Inferior parietal cortex (tissue), 1 donor: ENCODE measurements at regions not wholly inside any gene's neighbourhood (a gene's known extent, or its start where the extent isn't known, plus 50 kb on each side); places are given as distances from the start of the nearest gene placed in this dataset.
A peak's percentile ranks its signal among the peaks of the same experiment; 100 is the strongest.

ENCODE experiments used
- DNase-seq: peaks from one replicate; pipeline ENCODE4 v3.0.0-alpha.2; 2016; ENCODE audit errors: extremely low spot score

DNA sequence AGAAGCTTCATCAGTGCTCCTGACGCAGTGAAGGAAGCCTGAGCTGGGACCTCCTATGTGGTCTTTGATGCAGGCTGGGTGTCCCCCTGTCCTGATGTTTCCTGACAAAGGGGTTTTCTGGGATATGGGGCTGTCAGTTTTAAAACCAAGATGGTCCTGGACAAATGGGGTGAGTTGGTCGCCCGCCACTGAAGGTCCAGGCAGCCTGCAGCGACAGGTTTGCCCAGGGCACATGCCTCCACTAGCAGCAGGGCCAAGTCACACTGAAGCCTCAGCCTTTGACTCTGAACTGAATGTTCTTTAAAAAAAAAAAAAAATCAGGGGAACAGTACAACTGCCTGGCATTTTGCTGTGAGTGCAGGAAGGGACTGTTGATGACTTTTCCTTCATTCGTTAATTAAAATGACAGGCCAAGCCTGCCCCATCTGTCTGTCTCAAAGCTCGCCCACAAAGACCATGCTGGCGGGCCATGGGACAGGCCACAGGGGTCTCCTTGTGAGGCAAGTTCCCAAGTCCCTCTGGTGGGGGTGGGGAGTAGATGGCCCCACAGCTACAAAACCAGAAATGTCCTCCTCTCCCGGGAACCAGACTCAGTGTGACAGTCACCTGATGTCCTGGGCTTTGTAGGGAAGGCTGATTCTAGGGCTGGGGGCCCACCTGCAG is 274.8 kb downstream of the CTTN start:
- DNase-seq: no peak

DNA sequence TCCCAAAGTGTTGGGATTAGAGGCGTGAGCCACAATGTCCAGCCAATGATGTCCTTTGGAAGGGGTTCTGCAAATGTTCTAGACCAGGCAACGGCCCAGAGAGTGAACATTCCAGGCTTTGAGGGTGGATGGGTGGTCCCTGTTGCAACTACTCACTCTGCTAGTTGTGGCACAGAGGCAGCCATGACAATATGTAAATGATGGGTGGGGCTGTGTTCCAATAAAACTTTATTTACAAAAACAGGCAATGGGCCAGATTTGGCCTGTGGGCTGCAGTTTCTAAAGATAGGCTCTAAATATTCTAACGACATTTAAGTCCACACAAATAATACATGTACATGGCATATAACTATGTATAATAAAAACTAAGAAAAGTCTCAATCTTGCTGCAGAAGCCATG is 276.3 kb downstream of the CTTN start:
- no peak for DNase-seq

DNA sequence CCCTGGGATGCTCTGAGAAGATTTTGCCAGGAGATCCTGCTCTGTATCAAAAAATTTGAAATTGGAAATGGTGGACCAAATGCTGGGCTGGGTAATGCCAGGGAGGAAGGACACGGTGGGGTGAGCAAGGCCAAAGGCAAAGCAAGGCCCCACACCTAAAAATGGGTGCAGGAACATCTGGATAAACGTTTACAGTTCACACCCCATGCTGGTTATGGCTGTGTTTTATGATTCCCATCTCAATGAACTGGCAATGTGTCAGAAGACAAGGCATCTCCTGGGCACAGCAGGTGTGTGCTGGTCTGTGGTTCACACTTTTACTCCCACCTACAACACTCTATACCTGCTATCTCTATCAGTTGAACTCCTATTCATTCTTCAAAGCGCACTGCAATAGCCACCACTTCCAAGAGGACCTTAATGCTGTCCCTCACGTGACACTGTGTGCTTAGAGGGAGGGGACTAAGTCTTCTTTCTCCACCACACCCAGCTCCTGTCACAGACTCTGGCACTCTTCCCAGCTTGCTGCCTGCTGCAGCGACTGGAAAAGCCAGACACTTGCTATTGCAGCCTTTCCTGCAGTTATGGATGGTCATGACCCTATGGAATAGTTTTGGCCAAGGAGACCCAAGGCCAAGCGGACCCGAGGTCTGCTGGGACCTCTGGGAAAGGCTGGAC is 277.5 kb downstream of the CTTN start:
- DNase-seq: no peak

GRCh38 chr11:70677232-70677916 is 279.0 kb downstream of the CTTN start:
- DNase-seq: no peak

GRCh38 chr11:70678931-70679900 is 280.9 kb downstream of the CTTN start:
- DNase-seq: no peak

DNA sequence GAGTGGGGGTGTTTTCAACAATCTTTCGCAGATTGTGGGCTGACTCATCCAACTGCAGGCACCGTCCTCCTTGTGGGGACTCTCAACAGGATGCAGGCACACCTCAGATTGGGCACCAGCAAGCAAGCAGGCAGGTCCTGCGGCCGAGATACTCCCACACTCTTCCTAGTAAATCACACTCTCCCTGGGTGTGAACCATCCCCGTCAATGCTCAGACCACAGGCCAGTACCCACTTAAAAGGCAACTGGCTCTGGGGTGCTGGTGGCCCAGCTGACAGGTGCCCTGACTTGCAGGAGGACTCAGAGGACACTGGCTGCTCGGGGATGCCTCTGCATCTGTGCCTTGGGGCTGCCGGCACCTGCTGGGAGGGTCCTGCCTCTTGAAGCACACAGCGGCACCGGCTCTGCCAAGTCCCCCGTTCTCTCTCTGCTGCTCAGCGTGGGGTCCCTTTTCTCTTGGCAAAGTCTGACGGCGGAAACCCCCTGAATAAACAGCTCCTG is 282.5 kb downstream of the CTTN start:
- DNase-seq: no peak

DNA sequence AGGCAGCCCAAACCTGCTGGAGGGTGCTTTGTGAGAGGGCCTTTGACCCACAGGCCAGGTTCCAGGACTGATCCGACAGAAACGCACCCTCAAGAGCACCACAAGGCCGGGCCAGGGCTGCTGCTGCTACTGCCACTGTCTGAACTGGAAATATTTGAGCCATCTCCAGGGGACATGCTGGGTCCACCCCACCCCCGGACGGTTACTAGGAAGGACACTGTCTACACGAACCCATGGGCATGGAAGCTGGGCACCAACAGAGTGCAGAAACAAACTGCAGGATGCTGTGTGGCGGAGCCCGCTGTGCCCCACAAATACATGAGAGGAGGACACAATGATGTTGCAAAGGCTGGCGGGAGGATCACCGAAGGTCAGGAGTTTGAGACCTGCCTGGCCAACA is 283.7 kb downstream of the CTTN start:
- DNase-seq: no peak

- DNase-seq: no peak
Observed at GRCh38 chr11:70682760-70683159, 284.4 kb downstream of the CTTN start.

DNA sequence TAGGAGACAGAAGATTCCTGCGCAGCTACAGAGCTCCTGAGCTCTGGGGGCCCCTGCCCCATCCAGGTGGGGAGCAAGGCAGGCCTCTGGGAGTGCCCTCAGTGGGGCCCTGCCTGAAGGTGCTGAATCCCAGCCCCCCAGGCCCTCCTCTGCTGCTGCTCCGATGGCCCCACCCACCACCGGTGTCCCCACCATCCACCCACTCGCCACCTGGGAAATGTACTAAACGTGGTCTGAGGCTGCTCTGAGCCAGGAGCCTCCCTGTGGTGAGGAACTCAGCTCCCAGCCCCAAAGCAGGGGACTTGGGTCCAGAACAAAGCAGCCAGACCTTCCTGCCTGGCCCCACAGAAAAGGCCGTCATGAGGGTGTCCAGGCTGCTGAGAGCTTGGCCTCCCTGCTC is 289.4 kb downstream of the CTTN start:
- no peak for DNase-seq

- no peak for DNase-seq
Observed at GRCh38 chr11:70688142-70688541, 289.8 kb downstream of the CTTN start.

DNA sequence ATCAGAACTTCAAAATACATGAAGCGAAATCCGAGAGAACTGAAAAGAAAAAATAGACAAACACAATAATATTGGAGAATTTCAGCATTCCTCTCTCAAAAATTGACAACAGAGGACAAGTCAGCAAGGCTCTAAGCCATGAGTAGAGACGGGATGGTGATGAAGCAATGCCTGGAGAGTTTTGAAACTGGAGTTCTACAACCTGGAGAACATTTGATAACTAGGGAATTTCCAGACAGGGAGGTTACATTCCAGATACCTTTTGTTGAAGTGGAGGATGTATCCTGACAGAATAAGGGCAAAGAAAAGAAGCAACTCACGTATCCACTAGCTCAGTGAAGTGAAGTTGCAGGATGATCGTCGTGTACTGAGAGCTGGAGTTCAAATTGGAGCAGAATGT is 291.4 kb downstream of the CTTN start:
- DNase-seq: no peak

- DNase-seq: peak; percentile 25
Observed at GRCh38 chr11:70692131-70692530, 293.8 kb downstream of the CTTN start.

DNA sequence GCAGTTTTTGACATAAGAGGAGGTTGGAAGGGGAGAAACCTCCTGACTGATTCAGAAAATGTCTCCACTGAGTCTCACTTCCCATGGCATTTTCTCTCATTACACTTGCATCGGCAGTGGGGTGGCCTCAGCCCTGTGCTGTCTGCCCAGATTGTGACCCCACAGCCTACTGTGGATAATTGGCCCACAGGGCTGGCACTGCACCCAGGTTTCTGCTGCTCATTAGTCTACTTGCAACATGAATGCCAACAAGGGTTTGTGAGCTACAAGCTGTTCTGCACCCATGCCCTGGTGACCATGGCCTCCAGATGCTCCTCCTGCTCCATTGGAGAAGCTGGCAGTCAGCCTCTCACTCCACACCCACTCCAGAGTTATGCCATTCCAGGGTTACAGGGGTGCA is 296.0 kb downstream of the CTTN start:
- DNase-seq: no peak

DNA sequence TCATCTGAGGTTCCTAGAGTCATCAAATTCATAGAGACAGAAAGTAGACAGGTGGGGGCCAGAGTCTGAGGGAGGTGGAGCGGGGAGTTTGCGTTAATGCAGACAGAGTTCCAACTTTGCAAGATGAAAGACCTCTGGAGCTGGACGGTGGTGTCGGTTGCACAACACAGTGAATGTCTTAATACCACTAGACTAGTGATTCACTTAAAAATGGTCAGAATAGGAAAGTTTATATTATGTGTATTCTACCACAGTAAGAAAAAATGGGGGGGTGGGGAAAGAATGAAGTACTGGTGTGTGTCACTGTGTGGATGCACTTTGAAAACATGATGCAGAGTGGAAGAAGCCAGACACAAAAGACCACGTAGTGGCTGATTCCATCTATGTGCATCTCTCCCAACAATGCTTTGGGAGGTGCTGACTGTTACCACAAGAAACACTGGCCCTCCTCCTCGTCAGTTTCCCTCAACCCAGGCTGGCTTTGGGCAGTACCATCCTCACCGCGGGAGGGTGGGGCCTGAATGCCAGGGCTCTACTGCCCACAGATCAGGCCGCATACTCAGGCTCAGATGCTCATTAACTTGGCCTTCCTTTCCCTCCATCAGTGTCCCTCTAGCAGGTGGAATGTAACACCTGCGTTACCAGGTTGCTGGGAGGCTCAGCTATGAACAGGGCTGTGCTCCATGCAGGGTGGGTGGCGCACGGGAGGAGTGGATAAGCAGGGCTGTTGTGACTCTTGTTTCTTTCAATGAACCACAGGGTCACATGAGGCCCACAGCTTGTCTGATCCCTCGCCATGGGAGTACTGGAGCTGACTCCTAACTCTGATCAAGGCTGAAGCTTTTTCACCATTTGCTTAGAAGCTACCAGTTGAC is 297.0 kb downstream of the CTTN start:
- DNase-seq: no peak

DNA sequence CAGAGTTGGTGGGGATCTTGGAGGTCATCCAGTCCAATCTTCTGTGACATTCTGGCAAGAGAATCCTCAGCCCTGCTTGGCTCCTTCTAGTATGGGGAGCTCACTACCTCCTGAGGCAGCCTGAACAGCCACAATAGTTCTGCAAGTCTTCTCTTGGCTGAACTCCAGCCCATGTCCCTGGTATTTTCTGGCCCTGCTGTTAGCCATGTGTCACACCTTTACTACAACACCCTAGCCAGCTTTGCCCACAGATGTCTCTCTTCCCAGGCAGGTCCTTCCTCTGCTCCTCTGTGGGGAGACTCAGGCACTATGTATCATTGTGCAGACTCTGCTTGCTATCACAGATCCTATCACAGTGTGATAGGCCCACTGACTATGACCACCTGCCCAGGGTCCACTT is 297.7 kb downstream of the CTTN start:
- DNase-seq: no peak

GRCh38 chr11:70696564-70696963 is 298.2 kb downstream of the CTTN start:
- DNase-seq: no peak

DNA sequence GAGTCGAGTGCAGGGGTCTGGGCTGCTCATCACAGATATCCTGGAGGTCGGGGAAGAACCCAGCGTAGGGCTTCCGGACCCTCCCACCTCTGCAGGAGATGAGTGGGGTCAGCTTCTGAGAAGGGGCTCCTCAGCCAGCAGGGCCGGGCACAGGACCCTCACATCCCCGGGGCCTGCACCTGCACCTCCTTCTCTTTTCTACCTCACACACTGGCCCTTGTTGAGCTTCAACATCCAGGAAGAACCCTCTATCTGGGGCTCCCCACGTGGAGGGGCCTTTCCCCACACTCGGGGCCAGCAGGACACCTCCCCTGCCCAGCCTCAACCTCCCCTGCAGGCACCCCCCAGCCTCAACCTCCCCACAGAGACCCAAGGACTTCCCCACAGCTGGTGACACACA is 299.4 kb downstream of the CTTN start:
- no peak for DNase-seq

GRCh38 chr11:70698871-70699270 is 300.5 kb downstream of the CTTN start:
- no peak for DNase-seq

- no peak for DNase-seq
Observed at GRCh38 chr11:70699294-70700221, 301.2 kb downstream of the CTTN start.

GRCh38 chr11:70700453-70700852 is 302.1 kb downstream of the CTTN start:
- no peak for DNase-seq
